Activated CD4-positive, alpha-beta T cell treated with anti-CD3 and anti-CD28 coated beads for 36 hours (primary cell): ENCODE measurements at regions not wholly inside any gene's neighbourhood (a gene's known extent, or its start where the extent isn't known, plus 50 kb on each side); places are given as distances from the start of the nearest gene placed in this dataset.

ENCODE experiments used
- ATAC-seq: fragments of 200-7000 bp; cut with Tn5 transposase; one replicate; pipeline ENCODE4 v1.10.0; 2021; ENCODE audit warnings: mild to moderate bottlenecking, moderate library complexity
- CTCF ChIA-PET: fragments of 350-600 bp; sonication (Branson Sonifier 250); formaldehyde crosslinking; loops from one replicate; lab custom pipeline; 2021; ENCODE audit warnings: antibody characterized with exemption; lab: Charles Lee
- POLR2A ChIA-PET: fragments of 350-600 bp; sonication (Branson Sonifier 250); formaldehyde crosslinking; loops from one replicate; lab custom pipeline; 2021; ENCODE audit warnings: antibody characterized with exemption, inconsistent platforms; lab: Charles Lee
- DNase-seq: peaks from one replicate; pipeline ENCODE4 v3.0.0-alpha.2; 2020
- H3K27ac Mint-ChIP-seq: one replicate; pipeline ENCODE4 v1.8.0; 2021; ENCODE audit warnings: mixed read lengths
- H3K27me3 Mint-ChIP-seq: one replicate; pipeline ENCODE4 v1.8.0; 2021; ENCODE audit warnings: mixed read lengths
- H3K36me3 Mint-ChIP-seq: one replicate; pipeline ENCODE4 v1.8.0; 2021; ENCODE audit warnings: low read depth, mixed read lengths
- H3K4me1 Mint-ChIP-seq: one replicate; pipeline ENCODE4 v1.8.0; 2021; ENCODE audit warnings: mixed read lengths
- H3K4me3 Mint-ChIP-seq: one replicate; pipeline ENCODE4 v1.8.0; 2021; ENCODE audit warnings: mild to moderate bottlenecking, moderate library complexity, mixed read lengths
- H3K9me3 Mint-ChIP-seq: one replicate; pipeline ENCODE4 v1.8.0; 2021; ENCODE audit warnings: low read depth, mixed read lengths
- intact Hi-C, 2 experiments: fragments of 100-400 bp; cut with DNase I in 1 of 2; cut with micrococcal nuclease in 1 of 2; formaldehyde crosslinking; loops; one replicate each; pipeline versions ENCODE4 v1.14.2 to v1.15.1; 2022 to 2024; cut with DNase I, micrococcal nuclease

DNA sequence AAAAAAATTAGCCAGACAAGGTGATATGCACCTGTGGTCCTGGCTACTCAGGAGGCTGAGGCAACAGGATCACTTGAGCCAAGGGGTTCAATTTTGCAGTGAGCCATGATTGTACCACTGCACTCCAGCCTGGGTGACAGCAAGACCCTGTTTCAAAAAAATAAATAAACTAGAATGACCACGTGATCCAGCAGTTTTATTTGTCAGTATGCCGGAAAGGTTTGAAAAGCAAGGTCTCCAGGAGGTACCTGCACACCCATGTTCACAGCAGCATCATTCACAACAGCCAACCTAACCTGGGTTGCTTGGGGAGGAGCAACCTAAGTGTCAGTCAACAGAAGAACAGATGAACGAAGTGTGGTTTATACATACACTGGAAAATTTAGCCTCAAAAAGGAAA lies 78.7 kb upstream of the SEPTIN5 start:
- ChIA-PET POLR2A (no interaction called here), CTCF (no interaction called here)
- Mint-ChIP-seq H3K4me3 (no peak overlapping the region), H3K4me1 (no peaks in the 10 kb centered on the region), H3K27me3 (peaks cover 2% of the 10 kb centered on the region), H3K27ac (no peak overlapping the region), H3K9me3 (no peaks in the 10 kb centered on the region), H3K36me3 (no peaks in the 10 kb centered on the region)
- intact Hi-C loops: no loop called here
- DNase-seq (no peak), ATAC-seq (no peak)

DNA sequence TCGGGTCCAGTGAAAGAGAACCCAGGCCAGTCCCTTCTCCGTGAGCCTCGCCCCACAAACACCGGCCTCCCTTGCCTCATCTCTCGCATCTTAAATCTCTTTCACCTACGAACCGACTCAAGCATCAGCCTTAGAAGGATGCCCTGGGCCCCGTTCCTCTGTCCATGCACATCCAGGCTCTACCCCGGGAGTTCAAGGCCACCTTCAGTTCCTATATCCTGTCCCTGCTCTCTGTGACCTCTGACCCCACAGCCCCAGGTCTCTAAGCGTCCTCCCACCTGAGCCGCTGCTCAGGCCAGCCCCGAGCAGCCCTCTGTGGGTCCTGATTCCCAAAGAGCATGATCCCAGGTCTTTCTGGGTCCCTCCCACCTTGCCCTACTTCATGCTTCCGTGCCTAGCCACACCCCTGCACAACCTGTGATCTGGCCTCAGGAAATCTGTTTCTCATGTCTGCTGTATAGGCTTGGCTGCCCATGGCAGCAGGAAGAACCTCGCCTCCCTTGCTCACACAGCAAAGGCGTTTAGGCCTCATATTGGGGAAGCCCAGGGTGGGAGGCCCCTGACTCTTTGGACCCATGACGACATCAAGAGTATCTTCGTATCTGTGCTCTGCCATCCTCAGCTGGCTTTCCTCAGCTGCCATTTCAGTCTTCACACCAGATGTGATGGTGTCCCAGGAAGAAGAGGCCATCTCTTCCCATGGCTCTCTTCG lies 77.5 kb upstream of the SEPTIN5 start:
- ChIA-PET POLR2A (no interaction called here), CTCF (no interaction called here)
- Mint-ChIP-seq H3K4me1 (no peaks in the 10 kb centered on the region), H3K27ac (no peak overlapping the region), H3K4me3 (no peak overlapping the region), H3K9me3 (no peaks in the 10 kb centered on the region), H3K27me3 (peaks cover 2% of the 10 kb centered on the region), H3K36me3 (no peaks in the 10 kb centered on the region)
- DNase-seq (no peak), ATAC-seq (no peak)
- intact Hi-C loops: no loop called here

DNA sequence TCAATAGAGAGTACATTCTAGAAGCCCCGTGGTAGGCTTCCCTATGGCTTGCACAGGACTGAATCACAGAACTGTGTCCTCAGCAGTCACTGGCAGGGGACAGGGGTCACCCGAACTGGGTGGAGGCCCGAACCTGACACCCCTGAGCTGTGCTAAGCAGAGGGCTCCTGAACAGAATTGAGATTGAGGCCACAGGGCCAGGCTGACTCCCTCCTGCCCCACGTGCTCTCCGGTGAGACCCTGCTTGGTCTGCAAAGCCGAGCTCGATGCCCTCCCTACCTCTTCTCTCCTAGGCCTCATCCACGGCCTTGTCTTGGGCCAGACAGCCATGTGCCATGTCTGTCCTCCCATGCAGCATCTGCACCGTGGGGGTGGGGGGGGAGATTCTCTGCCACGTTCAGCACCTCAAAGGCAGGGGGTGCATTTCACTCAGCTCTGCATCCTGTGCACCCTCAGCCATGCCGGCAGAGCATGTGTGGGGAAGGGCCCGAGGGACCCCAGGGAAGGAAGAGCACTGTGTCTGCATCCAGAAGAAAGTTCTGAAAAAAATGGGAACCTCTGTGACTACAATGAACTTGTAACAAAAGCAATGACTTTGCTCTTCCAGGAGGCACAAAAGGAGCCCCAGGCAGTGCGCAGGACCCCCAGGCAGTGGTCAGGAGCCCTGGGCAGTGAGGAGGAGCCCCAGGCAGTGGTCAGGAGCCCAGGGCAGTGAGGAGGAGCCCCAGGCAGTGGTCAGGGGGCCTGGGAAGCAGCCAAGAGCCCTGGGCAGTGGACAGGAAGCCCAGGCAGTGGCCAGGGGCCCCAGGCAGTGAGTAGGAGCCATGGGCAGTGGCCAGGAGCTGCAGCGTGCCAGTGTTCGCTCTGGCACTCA lies 76.7 kb upstream of the SEPTIN5 start:
- no peak overlapping the region for H3K27ac Mint-ChIP-seq
- intact Hi-C loops: no loop called here
- H3K4me3 Mint-ChIP-seq: no peak overlapping the region
- H3K4me1 Mint-ChIP-seq: no peaks in the 10 kb centered on the region
- POLR2A ChIA-PET: no interaction called here
- H3K27me3 Mint-ChIP-seq: peaks cover 2% of the 10 kb centered on the region
- CTCF ChIA-PET: no interaction called here
- ATAC-seq: no peak
- no peak for DNase-seq
- H3K36me3 Mint-ChIP-seq: no peaks in the 10 kb centered on the region
- no peaks in the 10 kb centered on the region for H3K9me3 Mint-ChIP-seq

DNA sequence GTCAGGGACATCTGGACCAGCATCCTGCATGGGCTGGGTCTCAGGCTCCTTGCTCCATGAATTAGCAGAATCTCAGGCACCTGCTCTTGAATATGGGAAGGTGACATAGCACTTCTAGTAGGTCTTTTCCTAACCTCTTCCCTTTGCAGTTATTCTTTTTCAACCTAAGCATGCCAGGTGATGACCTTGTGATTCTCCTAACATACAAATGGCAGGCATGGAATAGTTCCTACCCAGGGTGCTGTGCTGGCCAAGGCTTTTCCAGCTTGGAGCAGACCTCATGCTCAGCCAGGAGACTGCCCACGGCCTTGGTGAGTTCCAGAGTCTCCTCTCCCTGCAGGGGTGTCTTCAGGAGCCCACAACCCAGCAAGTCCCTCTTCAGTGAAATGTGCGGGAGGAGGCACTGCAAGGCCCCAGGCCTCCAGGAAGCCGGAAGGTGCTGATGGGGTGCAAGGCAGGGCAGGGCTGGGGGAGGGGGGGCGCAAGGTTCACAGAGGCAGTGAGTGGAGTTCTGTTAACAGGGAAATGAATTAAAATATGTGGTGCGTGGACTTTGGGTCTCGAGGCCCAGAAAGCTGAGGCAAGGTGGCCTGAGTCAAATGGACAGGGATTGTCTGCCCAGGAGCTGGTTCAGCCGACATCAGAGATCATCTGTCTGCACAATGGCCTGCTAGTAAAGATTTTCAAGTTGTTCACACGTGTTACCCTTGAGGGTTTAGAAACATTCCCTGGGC lies 75.9 kb upstream of the SEPTIN5 start:
- H3K36me3 Mint-ChIP-seq: no peaks in the 10 kb centered on the region
- no peaks in the 10 kb centered on the region for H3K9me3 Mint-ChIP-seq
- ChIA-PET POLR2A (no interaction called here), CTCF (interaction anchor here (1.1 kb wide), 1 partner anchor 8 kb away, joined by 4 read pairs; no protein-coding TSS in a partner anchor)
- intact Hi-C loops: no loop called here
- ATAC-seq (no peak), DNase-seq (no peak)
- no peak overlapping the region for H3K4me3 Mint-ChIP-seq
- peaks cover 2% of the 10 kb centered on the region for H3K27me3 Mint-ChIP-seq
- H3K27ac Mint-ChIP-seq: no peak overlapping the region
- no peaks in the 10 kb centered on the region for H3K4me1 Mint-ChIP-seq

DNA sequence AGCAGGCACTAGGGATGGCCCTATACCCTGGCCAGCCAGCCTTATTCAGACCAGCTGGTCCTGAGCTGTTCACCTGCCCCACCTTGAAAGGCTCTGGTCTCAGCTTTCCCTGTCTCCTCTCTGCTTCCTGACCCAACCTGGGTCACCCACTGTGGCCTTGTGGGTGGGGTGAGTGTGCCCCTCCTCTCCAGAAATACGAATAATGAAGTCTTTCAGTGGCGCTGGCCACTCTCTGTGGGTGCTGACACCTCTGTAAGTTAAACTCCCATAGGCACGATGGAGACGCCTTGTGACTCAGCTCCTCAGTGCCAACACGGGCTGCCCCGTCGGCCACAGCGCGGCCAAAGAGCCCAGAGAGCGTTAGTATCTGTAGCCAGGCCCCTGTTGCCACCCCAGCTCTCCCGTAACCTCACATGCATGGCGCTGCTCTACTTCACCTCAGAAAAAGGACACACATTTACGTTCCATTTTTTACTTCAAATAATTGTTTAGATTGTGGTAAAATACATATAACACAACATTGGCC lies 74.6 kb upstream of the SEPTIN5 start:
- CTCF ChIA-PET: interaction anchor here (0.7 to 1.1 kb wide), 2 partner anchors 10 to 47 kb away, joined by 3 to 4 read pairs; no protein-coding TSS in a partner anchor
- Mint-ChIP-seq H3K4me1 (no peaks in the 10 kb centered on the region), H3K27ac (no peak overlapping the region), H3K4me3 (no peak overlapping the region), H3K27me3 (peaks cover 5% of the 10 kb centered on the region), H3K9me3 (no peaks in the 10 kb centered on the region), H3K36me3 (no peaks in the 10 kb centered on the region)
- intact Hi-C loops: loop anchor here in 1 of 2 experiments (10.0 kb wide), 1 partner anchor 285 kb away; no protein-coding TSS in a partner anchor
- POLR2A ChIA-PET: no interaction called here
- DNase-seq (no peak), ATAC-seq (no peak)

DNA sequence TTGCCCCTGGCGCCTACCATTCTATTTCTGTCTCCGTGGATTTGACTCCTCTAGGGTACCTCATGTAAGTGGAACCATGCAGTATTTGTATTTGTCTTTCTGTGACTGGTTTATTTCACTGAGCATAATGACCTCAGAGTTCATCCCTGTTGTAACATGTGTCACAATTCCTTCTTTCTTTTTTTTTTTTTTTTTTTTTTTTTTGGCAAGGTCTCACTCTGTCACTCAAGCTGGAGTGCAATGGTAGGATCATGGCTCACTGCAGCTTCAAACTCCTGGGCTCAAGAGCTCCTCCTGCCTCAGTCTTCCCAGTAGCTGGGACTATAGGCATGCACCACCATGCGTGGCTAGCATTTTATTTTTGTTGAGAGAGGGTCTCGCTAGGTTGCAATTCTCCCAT lies 74.0 kb upstream of the SEPTIN5 start:
- no peak for ATAC-seq
- Mint-ChIP-seq H3K4me3 (no peak overlapping the region), H3K9me3 (no peaks in the 10 kb centered on the region), H3K27me3 (peaks cover 5% of the 10 kb centered on the region), H3K27ac (no peak overlapping the region), H3K4me1 (no peaks in the 10 kb centered on the region), H3K36me3 (no peaks in the 10 kb centered on the region)
- DNase-seq: no peak
- ChIA-PET POLR2A (no interaction called here), CTCF (interaction anchor here (0.7 kb wide), 1 partner anchor 46 kb away, joined by 3 read pairs; no protein-coding TSS in a partner anchor)
- intact Hi-C loops: loop anchor here in 1 of 2 experiments (10.0 kb wide), 1 partner anchor 286 kb away; no protein-coding TSS in a partner anchor

DNA sequence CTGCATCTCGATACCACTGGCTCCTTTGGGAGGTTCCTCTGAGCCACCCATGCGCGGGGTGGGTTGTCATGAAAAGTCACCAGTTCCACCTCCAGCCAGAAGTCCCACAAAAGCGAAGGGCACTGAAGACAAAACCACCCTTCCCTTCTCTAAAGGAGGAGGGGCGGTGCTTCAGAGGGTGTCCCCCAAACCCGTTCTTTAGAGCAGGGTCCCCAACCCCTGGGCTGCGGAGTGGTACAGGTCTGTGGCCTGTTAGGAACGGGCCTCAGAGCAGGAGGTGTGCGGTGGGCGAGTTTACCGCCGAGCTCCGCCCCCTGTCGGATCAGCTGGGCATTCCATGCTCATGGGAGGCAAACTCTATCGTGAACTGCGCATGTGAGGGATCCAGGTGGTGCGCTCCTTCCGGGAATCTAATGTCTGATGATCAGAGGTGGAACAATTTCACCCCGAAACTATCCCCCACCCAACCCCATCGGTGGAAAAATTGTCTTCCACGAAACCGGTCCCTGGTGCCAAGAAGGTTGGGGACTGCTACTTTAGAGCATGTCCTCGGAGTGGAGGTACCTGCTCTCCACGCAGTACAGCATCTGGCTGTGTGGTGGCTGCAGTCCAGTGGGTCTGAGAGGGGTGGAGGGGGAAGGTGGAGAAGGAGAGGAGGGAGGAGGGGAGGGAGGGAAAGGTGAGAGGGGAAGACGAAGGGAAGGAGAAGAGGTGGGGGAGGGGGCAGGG lies 72.9 kb upstream of the SEPTIN5 start:
- H3K36me3 Mint-ChIP-seq: no peaks in the 10 kb centered on the region
- ChIA-PET POLR2A (no interaction called here), CTCF (no interaction called here)
- H3K27ac Mint-ChIP-seq: no peak overlapping the region
- H3K4me3 Mint-ChIP-seq: no peak overlapping the region
- no peaks in the 10 kb centered on the region for H3K9me3 Mint-ChIP-seq
- DNase-seq: no peak
- ATAC-seq: no peak
- H3K4me1 Mint-ChIP-seq: no peaks in the 10 kb centered on the region
- H3K27me3 Mint-ChIP-seq: peaks cover 7% of the 10 kb centered on the region
- intact Hi-C loops: loop anchor here in 1 of 2 experiments (10.0 kb wide), 1 partner anchor 287 kb away; no protein-coding TSS in a partner anchor

DNA sequence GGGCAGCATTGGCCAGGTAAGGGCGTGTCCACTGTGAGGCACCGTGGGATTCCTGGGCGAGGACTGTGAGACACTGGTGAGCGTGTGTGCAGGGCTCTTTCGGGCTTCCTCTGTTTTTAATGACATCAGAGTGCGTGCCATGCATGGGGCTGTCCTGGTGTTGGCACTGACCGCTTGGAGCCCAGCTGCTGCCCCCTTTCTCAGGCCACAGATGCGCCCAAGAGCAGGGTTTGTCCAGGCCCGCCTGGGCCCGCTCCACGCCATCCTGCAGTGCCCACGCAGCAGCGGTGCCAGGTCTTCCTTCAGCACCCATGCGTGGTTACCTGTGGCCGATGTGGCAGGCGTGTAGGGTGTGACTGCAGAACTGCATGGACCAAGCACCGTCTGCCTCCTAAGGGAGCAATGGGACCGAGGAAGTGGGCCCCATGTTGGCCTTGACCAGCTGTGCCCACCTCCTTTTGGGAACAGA lies 72.3 kb upstream of the SEPTIN5 start:
- ATAC-seq: no peak
- CTCF ChIA-PET: no interaction called here
- Mint-ChIP-seq H3K36me3 (no peaks in the 10 kb centered on the region), H3K9me3 (no peaks in the 10 kb centered on the region), H3K27ac (no peak overlapping the region), H3K4me1 (no peaks in the 10 kb centered on the region), H3K27me3 (peaks cover 7% of the 10 kb centered on the region), H3K4me3 (no peak overlapping the region)
- no peak for DNase-seq
- POLR2A ChIA-PET: no interaction called here
- intact Hi-C loops: loop anchor here in 1 of 2 experiments (10.0 kb wide), 1 partner anchor 287 kb away; no protein-coding TSS in a partner anchor

DNA sequence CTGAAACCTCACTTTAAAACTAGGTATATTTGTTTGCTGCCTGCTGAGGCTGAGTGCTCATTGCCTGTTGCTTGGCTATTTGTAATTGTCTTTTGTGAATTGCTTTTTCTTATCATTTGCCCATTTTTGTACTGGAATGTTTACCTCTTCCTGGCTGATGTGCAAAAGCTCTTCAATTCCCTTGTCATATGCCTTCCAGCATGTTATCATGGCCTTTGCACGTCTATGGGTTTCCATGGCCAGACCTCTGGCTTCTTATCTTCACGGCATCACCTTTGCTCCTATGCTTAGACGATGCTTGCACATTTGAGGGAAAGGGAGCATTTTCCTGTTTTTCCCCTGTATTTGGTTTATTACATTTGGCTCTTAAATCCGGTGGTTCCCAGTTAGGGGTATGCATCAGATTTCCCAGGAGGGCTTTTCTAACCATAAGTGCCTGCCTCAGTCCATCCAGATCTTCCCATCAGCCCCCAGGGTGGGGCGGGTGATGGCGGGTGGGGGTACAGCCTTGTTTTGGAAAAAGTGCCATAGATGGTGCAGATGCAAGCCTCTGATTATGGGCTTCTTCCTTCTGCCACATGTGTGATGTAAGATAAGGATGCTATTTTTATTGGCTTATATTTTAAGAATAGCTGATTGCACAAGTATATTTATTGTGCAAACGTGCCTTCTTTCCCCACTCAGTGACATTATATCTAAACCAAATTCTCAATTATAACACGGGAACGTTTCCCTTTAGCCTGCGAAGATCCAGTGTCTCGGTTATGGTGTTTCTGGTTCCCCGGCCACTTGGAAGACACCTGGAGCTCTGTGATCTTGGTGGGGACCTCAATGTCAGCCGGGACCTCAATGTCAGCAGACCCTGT lies 70.6 kb upstream of the SEPTIN5 start:
- ATAC-seq: no peak
- no peaks in the 10 kb centered on the region for H3K4me1 Mint-ChIP-seq
- peaks cover 7% of the 10 kb centered on the region for H3K27me3 Mint-ChIP-seq
- H3K9me3 Mint-ChIP-seq: peaks cover 8% of the 10 kb centered on the region
- CTCF ChIA-PET: interaction anchor here (1.2 kb wide), 1 partner anchor 14 kb away, joined by 4 read pairs; no protein-coding TSS in a partner anchor
- H3K27ac Mint-ChIP-seq: no peak overlapping the region
- POLR2A ChIA-PET: no interaction called here
- intact Hi-C loops: loop anchor here in 1 of 2 experiments (10.0 kb wide), 1 partner anchor 289 kb away; no protein-coding TSS in a partner anchor
- no peak overlapping the region for H3K4me3 Mint-ChIP-seq
- peaks cover 5% of the 10 kb centered on the region for H3K36me3 Mint-ChIP-seq
- no peak for DNase-seq
